ENCODE measurements at regions not wholly inside any gene's neighbourhood (a gene's known extent, or its start where the extent isn't known, plus 50 kb on each side); places are given as distances from the start of the nearest gene placed in this dataset.

DNA sequence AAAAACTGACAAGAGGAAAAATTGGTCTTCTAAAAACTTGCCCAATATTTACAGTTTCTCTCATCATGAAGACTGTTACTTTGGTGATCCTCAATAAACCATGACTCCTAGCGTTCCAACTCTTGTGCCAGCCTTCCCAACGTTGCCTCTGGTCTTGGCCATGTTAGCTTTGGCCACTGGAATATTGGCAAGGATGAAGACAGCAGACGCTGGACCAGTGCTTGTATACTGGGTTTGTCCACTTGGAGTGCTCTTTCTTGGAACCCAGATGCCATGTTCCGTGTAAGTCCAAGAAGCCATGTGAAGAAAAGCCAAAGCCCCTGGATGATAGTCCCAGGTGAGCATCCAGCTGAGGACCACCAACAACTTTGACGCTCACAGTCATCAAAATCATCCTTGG lies 379.6 kb downstream of the NUAK1 start:
- ATAC-seq (no peak), DNase-seq (no peak)
- no peaks in the 10 kb centered on the region for H3K27me3 ChIP-seq
- no peaks in the 10 kb centered on the region for H3K9me3 ChIP-seq
- H3K36me3 ChIP-seq, result no peaks in the 10 kb centered on the region
- 80 to 82% methylated on average over 5 of the region's 5 CpGs for WGBS, 2 donors
- intact Hi-C loops (cut with DNase I), result no loop called here
- peaks cover 0 to 19% (median 7%) of the 10 kb centered on the region in 9 donors for H3K4me1 ChIP-seq
- TF ChIP-seq, protein P1, sequence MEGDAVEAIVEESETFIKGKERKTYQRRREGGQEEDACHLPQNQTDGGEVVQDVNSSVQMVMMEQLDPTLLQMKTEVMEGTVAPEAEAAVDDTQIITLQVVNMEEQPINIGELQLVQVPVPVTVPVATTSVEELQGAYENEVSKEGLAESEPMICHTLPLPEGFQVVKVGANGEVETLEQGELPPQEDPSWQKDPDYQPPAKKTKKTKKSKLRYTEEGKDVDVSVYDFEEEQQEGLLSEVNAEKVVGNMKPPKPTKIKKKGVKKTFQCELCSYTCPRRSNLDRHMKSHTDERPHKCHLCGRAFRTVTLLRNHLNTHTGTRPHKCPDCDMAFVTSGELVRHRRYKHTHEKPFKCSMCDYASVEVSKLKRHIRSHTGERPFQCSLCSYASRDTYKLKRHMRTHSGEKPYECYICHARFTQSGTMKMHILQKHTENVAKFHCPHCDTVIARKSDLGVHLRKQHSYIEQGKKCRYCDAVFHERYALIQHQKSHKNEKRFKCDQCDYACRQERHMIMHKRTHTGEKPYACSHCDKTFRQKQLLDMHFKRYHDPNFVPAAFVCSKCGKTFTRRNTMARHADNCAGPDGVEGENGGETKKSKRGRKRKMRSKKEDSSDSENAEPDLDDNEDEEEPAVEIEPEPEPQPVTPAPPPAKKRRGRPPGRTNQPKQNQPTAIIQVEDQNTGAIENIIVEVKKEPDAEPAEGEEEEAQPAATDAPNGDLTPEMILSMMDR (IDR thresholded peaks at IDR 0.05), result no peak
- no peak overlapping the region for H3K27ac ChIP-seq
- H3K4me3 ChIP-seq, result no peak overlapping the region

DNA sequence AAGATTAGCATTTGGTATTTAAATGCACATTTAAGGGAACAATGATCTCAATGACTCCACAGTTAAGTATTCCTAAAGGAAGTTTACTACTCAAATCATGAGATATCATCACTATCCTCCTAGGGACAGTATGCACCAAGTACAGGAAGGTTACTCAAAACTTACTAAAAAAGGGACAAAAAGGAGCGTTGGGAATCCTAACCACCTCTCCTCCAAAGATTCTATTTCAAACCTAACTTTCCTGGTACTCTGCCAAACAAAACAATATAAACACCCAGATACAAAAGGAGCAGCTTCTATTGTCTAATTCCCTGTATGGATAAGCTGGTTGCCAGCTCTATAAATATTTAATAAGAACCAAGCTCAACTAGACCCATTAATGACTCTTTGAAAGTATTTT lies 377.7 kb downstream of the NUAK1 start:
- peaks cover 0 to 21% (median 7%) of the 10 kb centered on the region in 9 donors for H3K4me1 ChIP-seq
- TF ChIP-seq, protein P1 (IDR thresholded peaks at IDR 0.05), result no peak
- DNase-seq, result no peak
- H3K36me3 ChIP-seq, result no peaks in the 10 kb centered on the region
- WGBS, 2 donors, result 19 to 21% methylated on average over 1 of the region's 1 CpG
- intact Hi-C loops (cut with DNase I), result no loop called here
- peak in 6 of 8 donors; percentile 38 to 77 (median 45) for ATAC-seq
- no peaks in the 10 kb centered on the region for H3K27me3 ChIP-seq
- H3K9me3 ChIP-seq, result no peaks in the 10 kb centered on the region
- H3K27ac ChIP-seq, result peak overlapping the region in 3 of 10 donors; percentile 5 to 22 (median 11)
- no peak overlapping the region for H3K4me3 ChIP-seq

DNA sequence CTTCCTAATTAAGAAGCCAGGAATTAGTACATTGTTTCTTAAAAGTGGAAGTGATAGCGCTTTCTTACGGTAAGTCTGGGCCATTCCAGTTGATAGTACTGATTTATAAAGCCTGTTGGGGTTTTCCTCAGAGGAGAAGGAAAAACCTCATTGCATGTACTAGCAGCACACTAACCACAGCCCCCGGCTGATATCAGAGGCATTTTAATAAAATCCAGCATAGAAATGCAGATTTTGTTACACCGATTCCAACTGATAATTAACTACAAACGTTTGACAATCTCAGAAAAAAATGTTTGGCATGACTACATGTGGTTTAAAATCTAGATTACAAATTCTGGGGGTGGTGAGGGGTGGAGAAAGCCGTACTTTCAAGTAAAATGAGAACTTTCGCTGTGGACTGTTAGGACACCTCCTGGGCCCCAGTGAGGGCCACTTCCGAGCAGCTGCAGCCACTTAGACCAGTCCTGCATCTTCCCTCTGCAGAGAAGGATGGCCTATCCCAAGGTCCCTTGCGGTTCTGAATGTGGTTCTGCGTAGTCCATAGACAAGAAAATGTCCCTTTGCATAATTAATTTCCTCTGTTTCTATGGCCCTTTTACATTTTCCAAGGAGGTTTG lies 374.4 kb downstream of the NUAK1 start:
- no peak overlapping the region for H3K27ac ChIP-seq
- no peak overlapping the region for H3K4me3 ChIP-seq
- 75 to 84% methylated on average over 10 of the region's 10 CpGs for WGBS, 2 donors
- intact Hi-C loops (cut with DNase I), result no loop called here
- no peaks in the 10 kb centered on the region for H3K9me3 ChIP-seq
- ATAC-seq (no peak), DNase-seq (no peak)
- no peaks in the 10 kb centered on the region for H3K27me3 ChIP-seq
- H3K4me1 ChIP-seq, result peaks cover 0 to 21% (median 7%) of the 10 kb centered on the region in 9 donors
- H3K36me3 ChIP-seq, result no peaks in the 10 kb centered on the region
- TF ChIP-seq, protein P1 (IDR thresholded peaks at IDR 0.05), result no peak

DNA sequence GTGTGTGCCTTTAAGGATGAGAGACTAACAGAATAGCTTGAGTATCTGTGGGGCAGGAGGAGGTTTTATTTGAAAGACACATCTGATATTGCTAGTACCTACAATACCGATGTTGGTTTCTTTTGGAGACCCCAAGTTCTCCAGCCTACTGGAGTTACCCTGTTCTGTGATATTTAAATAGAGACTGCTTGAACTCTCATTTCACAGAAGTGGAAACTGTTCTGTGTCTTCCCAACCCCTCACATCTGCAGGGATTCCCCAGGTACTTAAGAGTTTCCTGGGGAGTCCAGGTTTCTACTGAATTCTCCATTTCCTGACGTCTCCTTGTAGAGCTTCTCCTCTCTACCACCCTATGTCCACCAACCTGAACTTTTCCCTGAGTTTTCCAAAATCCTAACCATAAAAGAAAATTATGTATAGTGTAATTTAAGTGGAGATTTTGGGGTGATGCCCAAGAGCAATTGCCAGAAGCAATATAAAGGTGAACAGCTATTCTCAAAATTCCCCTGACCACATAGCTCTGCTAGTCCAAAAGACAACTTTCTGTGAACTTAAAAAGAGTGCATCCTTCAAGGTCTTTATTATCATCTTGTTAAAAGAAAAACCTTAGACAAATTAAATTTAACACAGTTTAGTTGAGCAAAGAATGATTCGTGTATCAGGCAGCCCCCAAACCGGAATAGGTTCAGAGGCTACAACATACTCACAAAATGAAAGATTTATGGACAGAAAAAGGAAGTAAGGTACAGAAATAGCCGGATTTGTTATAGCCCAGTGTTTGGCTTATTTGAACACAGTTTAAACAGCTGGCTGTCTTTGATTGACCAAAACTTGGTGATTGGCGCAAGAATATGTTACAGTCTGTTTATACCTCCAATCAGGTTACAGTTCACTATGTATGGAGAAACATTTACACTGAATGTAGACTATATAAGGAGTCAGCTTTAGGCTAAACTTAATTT lies 373.4 kb downstream of the NUAK1 start:
- intact Hi-C loops (cut with DNase I), result no loop called here
- Histone ChIP-seq H3K27me3 (no peaks in the 10 kb centered on the region), H3K27ac (no peak overlapping the region), H3K4me3 (no peak overlapping the region), H3K9me3 (no peaks in the 10 kb centered on the region), H3K36me3 (no peaks in the 10 kb centered on the region), H3K4me1 (peaks cover 0 to 21% (median 7%) of the 10 kb centered on the region in 9 donors)
- ATAC-seq (no peak), DNase-seq (no peak)
- TF ChIP-seq, protein P1 (IDR thresholded peaks at IDR 0.05), result no peak
- WGBS, 2 donors, result 86 to 92% methylated on average over 6 of the region's 6 CpGs

All from heart right ventricle (tissue), 16 donors.